Middle frontal gyrus (tissue), 1 donor: ENCODE measurements at regions not wholly inside any gene's neighbourhood (a gene's known extent, or its start where the extent isn't known, plus 50 kb on each side); places are given as distances from the start of the nearest gene placed in this dataset.

Source experiments
- DNase-seq: peaks from one replicate; pipeline ENCODE4 v3.0.0-alpha.2; 2015; ENCODE audit warnings: low spot score; ENCODE audit errors: extremely low spot score

- DNase-seq = no peak
These were observed 51.0 kb downstream of the FAT4 start for GRCh38 chr4:125365731-125366130.

GRCh38 chr4:125368146-125368545 lies 53.4 kb downstream of the FAT4 start:
- no peak for DNase-seq

- DNase-seq = no peak
These were observed 53.9 kb downstream of the FAT4 start for GRCh38 chr4:125368671-125369081.

- no peak for DNase-seq
These were observed 54.3 kb downstream of the FAT4 start for GRCh38 chr4:125369098-125369497.

- no peak for DNase-seq
These were observed 55.7 kb downstream of the FAT4 start for GRCh38 chr4:125370478-125370877.

- no peak for DNase-seq
These were observed 68.2 kb downstream of the FAT4 start for GRCh38 chr4:125382995-125383394.

- DNase-seq = no peak
These were observed 73.0 kb downstream of the FAT4 start for GRCh38 chr4:125387770-125388169.

GRCh38 chr4:125388613-125389012 lies 73.9 kb downstream of the FAT4 start:
- no peak for DNase-seq

- DNase-seq = no peak
These were observed 75.0 kb downstream of the FAT4 start for GRCh38 chr4:125389713-125390112.

- no peak for DNase-seq
These were observed 75.4 kb downstream of the FAT4 start for GRCh38 chr4:125390126-125390525.

GRCh38 chr4:125390727-125391126 lies 76.0 kb downstream of the FAT4 start:
- no peak for DNase-seq

- no peak for DNase-seq
These were observed 77.9 kb downstream of the FAT4 start for GRCh38 chr4:125392694-125393093.

GRCh38 chr4:125393825-125394224 lies 79.1 kb downstream of the FAT4 start:
- DNase-seq = no peak

- no peak for DNase-seq
These were observed 82.5 kb downstream of the FAT4 start for GRCh38 chr4:125397226-125397625.

GRCh38 chr4:125398263-125399002 lies 83.7 kb downstream of the FAT4 start:
- DNase-seq = no peak

GRCh38 chr4:125400756-125401155 lies 86.0 kb downstream of the FAT4 start:
- DNase-seq = no peak

GRCh38 chr4:125401784-125402183 lies 87.0 kb downstream of the FAT4 start:
- no peak for DNase-seq

GRCh38 chr4:125420526-125420925 lies 105.8 kb downstream of the FAT4 start:
- DNase-seq = no peak

GRCh38 chr4:125421547-125421946 lies 106.8 kb downstream of the FAT4 start:
- DNase-seq = no peak

- DNase-seq = no peak
These were observed 108.4 kb downstream of the FAT4 start for GRCh38 chr4:125423124-125423523.

GRCh38 chr4:125428832-125429231 lies 114.1 kb downstream of the FAT4 start:
- no peak for DNase-seq

- no peak for DNase-seq
These were observed 115.3 kb downstream of the FAT4 start for GRCh38 chr4:125430086-125430485.

GRCh38 chr4:125432078-125432477 lies 117.3 kb downstream of the FAT4 start:
- no peak for DNase-seq

GRCh38 chr4:125433453-125433852 lies 118.7 kb downstream of the FAT4 start:
- DNase-seq = no peak
